Activated CD8-positive, alpha-beta memory T cell treated with anti-CD3 and anti-CD28 coated beads for 4 hours (primary cell): ENCODE measurements at regions not wholly inside any gene's neighbourhood (a gene's known extent, or its start where the extent isn't known, plus 50 kb on each side); places are given as distances from the start of the nearest gene placed in this dataset.

Experiments used
- DNase-seq, 2 donors: peaks; one replicate each; pipeline ENCODE4 v3.0.0-alpha.2; 2020; ENCODE audit warnings: low read depth in 2 of 2

DNA sequence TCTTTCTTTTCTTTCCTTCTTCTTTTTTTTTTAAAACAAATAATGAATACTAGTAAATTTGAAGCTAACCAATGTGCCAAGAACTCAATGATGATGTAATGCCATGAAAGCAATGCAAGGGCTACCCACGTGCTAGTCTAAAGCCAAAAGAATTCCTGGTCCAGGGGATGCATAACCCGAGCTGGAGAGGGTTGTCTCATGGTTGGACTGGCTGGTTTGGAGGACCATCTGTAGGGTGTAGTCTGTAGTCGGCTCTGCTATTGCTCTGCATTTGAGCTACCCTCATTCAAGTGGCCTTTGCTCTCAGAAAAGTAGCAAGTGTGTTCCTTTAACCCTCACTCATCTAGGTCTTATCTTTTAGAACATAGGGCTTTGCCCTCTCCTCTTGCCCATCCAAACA, 469.6 kb upstream of the CELF4 start:
- DNase-seq, result no peak

GRCh38 chr18:38033282-38033681, 467.7 kb upstream of the CELF4 start:
- DNase-seq, result no peak

DNA sequence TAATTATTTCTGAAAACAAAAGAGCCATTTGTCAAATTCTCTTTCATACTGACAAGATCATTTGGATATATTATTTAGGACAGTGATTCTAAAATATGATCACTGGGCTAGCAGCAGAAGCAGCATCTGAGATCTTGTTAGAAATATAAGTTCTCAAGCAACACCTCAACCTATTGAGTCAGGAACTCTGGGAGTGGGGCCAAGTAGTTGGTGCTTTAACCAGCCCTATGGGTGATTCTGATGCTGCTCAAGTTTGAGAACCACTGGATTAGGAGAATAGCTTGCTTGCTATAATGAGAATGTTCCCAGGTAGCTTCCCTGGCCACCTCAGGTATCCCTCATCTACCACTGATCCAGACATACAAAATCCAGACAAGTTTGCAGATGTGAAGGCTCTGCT, 466.9 kb upstream of the CELF4 start:
- DNase-seq, result no peak

GRCh38 chr18:38028946-38029345, 463.3 kb upstream of the CELF4 start:
- no peak for DNase-seq

DNA sequence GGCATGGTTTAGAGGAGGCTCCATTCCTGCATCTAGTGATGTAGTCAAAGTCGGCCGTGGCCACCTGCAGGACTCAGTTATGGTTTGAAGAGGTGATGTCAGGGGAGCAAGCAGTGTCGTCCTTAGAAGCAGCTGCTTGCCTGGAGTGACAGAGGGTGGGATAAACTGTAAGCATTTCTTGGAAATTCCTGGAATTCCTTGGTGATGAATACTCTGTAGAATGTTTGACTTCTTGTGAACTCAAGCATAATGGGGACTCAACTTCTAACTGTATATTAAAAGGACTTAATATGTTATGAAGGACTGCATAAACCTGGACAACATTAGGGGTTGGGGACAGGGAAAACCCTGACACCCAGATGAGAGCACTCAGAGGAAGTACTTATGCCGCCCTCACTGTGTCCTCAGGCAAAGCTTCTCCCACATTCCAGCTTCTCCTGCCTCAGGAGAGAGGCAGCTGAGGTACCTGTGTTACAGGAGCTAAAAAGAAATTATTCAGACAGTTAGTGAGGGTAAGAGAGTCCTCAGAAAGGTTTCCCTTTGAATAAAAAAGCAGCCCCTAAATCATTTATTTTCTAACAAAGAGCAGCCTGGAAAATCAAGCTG, 459.9 kb upstream of the CELF4 start:
- DNase-seq, result no peak

DNA sequence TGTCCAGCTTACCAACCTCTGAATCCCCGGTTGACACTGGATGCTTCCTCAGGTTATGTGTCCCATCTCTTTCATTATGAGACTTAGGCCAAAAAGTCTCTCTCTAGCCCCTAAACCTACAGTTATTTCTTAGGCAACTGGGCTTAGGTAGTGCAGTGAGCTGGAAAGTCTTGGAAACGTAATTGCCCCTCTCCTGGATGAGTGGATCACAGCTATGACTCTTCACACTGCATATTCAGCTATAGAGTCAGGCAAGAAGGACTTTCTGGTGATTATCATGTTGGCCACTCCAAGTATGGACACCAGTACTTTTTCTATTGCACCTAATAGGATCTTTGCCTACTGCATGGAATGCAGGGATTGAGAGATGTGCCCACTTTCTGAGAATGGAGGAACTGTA, 458.3 kb upstream of the CELF4 start:
- DNase-seq, result no peak

- no peak for DNase-seq
Observed at GRCh38 chr18:38022234-38022633, 456.6 kb upstream of the CELF4 start.

- DNase-seq, result no peak
Observed at GRCh38 chr18:38019292-38019691, 453.7 kb upstream of the CELF4 start.

DNA sequence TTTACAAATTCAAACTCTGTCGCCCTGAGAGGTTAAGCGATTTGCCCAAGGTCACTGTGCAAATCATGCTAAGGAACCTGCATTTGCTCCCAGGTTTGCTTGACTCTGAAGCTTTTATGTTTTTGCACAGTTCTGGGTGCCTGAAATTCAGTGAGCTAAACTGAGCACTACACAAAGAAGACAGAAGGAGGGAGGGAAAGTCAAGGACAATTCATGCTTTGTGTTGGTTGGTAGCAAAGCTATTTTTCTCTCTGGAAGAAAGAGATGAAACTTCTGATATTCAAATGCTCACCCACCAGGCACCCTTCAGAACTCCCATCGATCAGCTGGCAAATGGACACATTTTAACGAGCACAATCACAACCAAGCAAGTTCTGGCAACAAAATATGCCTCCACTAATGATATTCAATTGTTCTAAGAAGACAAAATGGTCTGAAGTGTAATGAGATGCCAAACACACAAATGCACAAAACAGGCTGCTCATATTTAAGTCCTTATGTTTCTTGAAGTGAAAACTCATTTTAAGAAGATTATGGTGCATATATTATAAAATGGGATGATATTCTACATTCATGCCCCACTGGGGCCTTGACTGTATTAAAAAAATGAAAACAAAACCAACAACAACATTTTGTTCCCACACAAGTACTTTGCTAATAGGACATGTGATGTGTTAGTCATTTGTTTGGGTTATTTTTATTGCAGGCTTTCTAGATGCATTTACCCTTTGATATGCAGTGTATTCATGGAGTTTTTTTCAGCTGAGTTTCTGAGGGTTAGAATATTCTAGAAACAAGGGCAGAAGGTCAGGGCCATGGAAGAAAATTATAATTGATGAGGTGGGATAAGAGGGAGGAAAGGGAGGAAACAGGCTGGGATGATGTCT, 445.6 kb upstream of the CELF4 start:
- DNase-seq, result no peak

DNA sequence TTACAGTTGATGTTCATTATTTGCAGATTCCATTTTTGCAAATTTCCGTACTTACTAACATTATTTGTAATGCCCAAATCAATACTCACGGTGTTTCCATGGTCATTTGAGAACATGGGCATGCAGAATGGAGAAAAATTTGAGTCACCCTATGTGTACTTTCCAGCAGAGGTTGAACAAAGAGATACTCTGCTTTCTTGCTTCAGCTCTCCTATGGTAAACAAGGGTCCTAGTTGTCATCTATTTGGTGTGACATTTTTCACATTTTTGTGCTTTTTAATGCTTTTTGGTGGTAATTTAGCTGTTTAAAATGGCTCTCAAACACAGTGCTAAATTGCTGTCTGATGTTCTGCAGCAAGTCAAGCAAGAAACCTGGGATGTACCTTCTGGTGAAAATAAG, 444.4 kb upstream of the CELF4 start:
- DNase-seq, result no peak

DNA sequence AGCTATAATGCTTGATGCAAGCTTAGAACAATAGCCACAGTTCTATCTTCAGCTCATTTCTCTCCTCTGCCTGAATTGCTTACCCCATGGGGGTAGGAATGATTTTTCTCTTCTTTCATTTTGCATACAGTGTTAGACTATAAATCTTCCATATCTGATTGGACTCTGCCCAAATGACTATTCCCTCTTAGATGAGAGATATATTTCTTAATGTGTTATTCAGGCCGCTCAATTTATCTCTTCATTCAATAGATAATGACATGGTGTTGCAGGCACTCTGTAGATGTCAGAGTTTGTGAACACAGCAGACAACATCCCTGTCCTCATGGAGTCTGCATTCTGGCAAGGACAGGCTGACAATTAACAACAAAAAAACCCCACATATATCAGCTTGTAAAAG, 443.7 kb upstream of the CELF4 start:
- no peak for DNase-seq

DNA sequence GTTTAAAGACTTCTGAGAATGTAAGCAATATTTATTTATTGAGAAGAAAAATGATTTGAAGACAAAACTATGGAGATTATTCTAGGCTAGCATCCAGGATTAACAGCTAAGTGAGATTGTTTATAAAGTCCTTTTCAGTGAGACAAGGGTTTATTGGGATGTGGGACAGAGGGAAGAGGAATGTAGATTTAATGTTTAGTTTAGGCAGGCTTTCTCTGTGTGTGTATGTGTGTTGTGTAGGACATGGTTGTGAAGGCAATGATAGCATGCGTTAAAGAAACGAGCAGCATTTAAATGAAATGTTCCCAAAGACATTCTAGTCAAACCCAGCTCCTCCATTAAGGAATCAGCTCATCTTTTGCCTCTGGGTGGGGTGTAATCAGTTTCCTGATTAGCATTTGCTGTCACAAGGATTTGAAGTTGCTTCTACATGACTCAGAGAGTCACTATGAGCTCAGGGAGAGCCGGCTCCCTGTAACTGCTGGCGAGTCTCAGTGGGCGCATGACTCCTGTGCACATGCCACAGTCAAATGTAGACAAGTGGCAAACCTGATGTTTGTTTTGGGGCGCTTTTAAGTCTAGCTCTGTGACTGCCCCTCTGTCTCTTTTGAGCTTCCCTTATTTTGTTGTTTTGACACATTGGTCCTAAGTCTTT, 442.2 kb upstream of the CELF4 start:
- no peak for DNase-seq

- no peak for DNase-seq
Observed at GRCh38 chr18:38007026-38007425, 441.4 kb upstream of the CELF4 start.

- no peak for DNase-seq
Observed at GRCh38 chr18:38006541-38006940, 440.9 kb upstream of the CELF4 start.

GRCh38 chr18:37997695-37998094, 432.1 kb upstream of the CELF4 start:
- DNase-seq, result no peak

DNA sequence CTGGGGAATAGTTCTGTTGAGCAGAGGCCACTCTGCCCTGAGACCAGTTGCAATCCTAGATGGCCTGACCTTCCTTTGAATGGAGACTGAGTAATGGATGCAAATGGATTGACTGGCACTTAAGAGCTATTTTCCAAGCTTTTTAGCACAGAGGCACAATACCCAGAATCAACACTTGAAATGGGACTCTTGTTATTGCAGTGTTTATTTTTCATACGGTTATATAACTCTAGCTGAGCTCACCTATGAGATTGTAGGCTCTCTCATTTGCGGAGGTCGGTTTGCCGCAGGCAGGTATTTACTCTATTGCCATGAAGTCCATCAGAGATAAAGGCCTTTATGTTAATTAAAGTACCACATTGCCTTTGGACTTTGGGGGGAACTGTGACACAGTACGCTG, 422.3 kb upstream of the CELF4 start:
- no peak for DNase-seq

DNA sequence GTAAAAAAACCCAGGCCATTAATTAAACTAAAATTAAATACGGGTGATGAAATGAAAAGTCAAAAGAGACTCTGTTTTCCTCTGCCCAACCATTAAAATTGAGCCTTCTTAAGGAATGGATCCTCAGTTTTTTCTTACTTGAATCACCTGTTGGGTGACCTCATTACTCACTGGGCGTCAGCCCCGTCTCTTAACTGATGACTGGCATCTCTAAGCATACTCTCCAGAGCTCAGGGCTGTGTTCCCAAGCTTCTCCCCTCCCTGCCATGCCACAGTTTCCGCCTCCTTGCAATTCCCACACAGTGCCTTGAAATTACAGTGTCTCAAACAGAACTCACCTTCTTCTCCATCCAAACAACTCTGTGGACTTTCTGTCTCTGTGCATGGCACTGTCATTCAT, 421.1 kb upstream of the CELF4 start:
- no peak for DNase-seq

GRCh38 chr18:37985126-37985525, 419.5 kb upstream of the CELF4 start:
- DNase-seq, result no peak

GRCh38 chr18:37980556-37980955, 415.0 kb upstream of the CELF4 start:
- no peak for DNase-seq

GRCh38 chr18:37975446-37975845, 409.8 kb upstream of the CELF4 start:
- DNase-seq, result no peak

- no peak for DNase-seq
Observed at GRCh38 chr18:37967261-37967660, 401.7 kb upstream of the CELF4 start.

GRCh38 chr18:37965572-37965970, 400.0 kb upstream of the CELF4 start:
- no peak for DNase-seq
